ENCODE measurements at regions not wholly inside any gene's neighbourhood (a gene's known extent, or its start where the extent isn't known, plus 50 kb on each side); places are given as distances from the start of the nearest gene placed in this dataset.

DNA sequence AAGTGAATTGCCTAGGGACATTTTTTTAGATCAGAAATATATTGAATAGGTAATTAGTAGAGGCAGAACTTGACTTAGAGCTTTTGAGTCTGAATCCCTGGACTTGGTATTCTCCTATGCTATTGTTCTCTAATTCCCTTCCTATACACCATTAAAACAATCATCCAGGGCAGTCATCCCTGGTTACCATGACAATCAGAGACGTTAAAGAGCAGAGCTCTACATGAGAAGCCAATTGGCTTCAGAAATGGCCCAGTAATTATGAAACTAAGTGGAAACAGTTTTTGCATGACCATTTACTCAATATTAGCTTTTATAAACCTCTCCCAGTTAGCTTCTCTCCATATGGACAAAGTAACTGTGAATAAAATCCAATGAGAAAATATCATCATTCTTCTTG, 182.1 kb upstream of the TP63 start:
- H3K4me3 ChIP-seq: no peak overlapping the region
- H3K27ac ChIP-seq: no peak overlapping the region
- H3K9me3 ChIP-seq: no peaks in the 10 kb centered on the region
- no peak overlapping the region for H3K4me2 ChIP-seq
- no peak for TF ChIP-seq Cebpa-rat (IDR thresholded peaks at IDR 0.05)
- H3K9ac ChIP-seq: no peak overlapping the region
- H3K27me3 ChIP-seq: no peaks in the 10 kb centered on the region
- no peaks in the 10 kb centered on the region for H4K20me1 ChIP-seq
- H3K36me3 ChIP-seq: no peaks in the 10 kb centered on the region
- H3K4me1 ChIP-seq: no peaks in the 10 kb centered on the region

GRCh38 chr3:189455009-189455408, 176.2 kb upstream of the TP63 start:
- no peaks in the 10 kb centered on the region for H4K20me1 ChIP-seq
- no peaks in the 10 kb centered on the region for H3K36me3 ChIP-seq
- no peaks in the 10 kb centered on the region for H3K27me3 ChIP-seq
- H3K4me3 ChIP-seq: no peak overlapping the region
- H3K4me1 ChIP-seq: no peaks in the 10 kb centered on the region
- H3K4me2 ChIP-seq: no peak overlapping the region
- no peaks in the 10 kb centered on the region for H3K9me3 ChIP-seq
- H3K27ac ChIP-seq: no peak overlapping the region
- no peak for TF ChIP-seq Cebpa-rat (IDR thresholded peaks at IDR 0.05)
- no peak overlapping the region for H3K9ac ChIP-seq

DNA sequence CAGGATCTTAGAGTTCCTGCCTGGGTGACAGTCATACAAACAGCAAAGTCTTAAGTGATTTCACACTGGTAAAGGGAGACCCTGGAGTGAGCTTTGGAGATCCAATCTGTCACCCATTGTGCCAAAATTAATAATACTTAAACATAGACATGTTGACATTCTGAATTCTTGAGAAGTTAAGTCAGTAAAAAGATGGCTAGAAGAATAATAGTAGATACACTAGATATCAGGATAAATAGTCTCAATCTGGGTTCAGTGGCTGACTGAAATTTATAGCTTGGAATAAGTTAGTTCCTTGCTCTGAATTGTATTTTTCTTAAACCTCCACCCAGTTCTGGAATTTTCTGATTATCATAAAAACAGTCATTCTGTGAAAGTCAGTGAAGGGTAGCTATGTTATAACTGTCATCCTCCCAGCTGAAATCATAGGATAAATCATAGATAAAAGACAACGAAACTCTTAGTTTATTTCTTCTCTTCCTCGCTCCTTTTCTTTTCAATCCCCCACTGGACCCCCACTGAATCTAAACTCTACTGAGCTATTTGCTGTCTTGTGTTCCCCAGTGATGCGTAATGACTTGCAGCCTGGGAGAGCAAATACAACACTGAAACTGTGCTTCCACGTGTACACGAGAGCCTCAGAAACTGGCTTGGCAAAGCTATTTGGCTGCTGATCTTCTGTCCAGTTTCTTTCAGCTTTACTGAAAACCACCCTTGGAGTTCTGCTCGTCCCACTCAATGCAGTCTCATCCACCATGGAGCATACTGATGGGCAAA, 175.4 kb upstream of the TP63 start:
- TF ChIP-seq Cebpa-rat (IDR thresholded peaks at IDR 0.05): no peak
- H3K36me3 ChIP-seq: no peaks in the 10 kb centered on the region
- H3K4me2 ChIP-seq: no peak overlapping the region
- H3K4me3 ChIP-seq: no peak overlapping the region
- no peaks in the 10 kb centered on the region for H3K27me3 ChIP-seq
- H3K9me3 ChIP-seq: no peaks in the 10 kb centered on the region
- H4K20me1 ChIP-seq: no peaks in the 10 kb centered on the region
- H3K27ac ChIP-seq: no peak overlapping the region
- H3K9ac ChIP-seq: no peak overlapping the region
- no peaks in the 10 kb centered on the region for H3K4me1 ChIP-seq

GRCh38 chr3:189457201-189457607, 174.0 kb upstream of the TP63 start:
- TF ChIP-seq Cebpa-rat (IDR thresholded peaks at IDR 0.05): no peak
- no peaks in the 10 kb centered on the region for H3K9me3 ChIP-seq
- no peaks in the 10 kb centered on the region for H3K36me3 ChIP-seq

DNA sequence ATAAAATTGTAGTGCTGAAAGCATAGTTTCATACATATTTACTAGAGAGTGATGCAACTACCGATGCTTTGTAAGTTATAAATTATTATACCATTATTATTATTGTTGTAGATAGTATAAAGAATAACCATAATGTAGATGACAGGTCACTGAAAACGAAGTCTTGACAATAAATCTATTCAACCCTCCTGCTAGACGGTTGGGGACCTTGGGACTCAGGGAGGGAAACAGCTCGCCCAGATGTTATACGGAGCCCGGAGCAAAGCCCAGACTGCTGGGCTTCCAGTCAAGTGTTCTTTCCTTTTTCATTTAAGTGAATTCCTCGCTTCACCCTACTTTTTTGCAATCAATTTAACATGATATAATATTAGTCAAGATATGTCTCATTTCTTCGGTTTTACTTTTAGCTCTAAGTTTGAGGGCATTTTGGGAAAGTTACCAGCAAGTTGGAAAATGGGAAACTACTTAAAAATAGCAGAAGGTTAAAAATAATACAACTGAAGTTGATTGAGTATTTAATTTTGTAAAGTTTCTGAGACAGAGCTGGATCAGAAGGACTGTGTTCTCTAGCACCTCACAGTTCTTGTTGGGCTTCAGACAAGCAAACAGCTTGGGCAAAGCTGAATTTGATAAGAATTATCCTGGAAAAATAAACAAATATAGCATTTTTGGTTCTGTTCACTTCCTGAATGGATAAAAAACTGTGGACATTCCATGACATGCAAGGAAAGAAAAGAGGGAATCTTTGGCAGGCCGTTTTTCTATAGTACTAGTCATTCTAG, 173.4 kb upstream of the TP63 start:
- no peak for TF ChIP-seq Cebpa-rat (IDR thresholded peaks at IDR 0.05)
- Histone ChIP-seq H4K20me1 (no peaks in the 10 kb centered on the region), H3K9ac (no peak overlapping the region), H3K27ac (no peak overlapping the region), H3K4me2 (no peak overlapping the region), H3K4me3 (no peak overlapping the region), H3K9me3 (no peaks in the 10 kb centered on the region), H3K36me3 (no peaks in the 10 kb centered on the region), H3K27me3 (no peaks in the 10 kb centered on the region; the same call in 1 of the 2 replicates), H3K4me1 (no peaks in the 10 kb centered on the region)

More at GRCh38 chr3:189457201-189457607, 174.0 kb upstream of the TP63 start:
- Histone ChIP-seq H3K4me1 (no peaks in the 10 kb centered on the region), H3K4me3 (no peak overlapping the region), H4K20me1 (no peaks in the 10 kb centered on the region), H3K4me2 (no peak overlapping the region), H3K9ac (no peak overlapping the region), H3K27me3 (no peaks in the 10 kb centered on the region; the same call in 1 of the 2 replicates), H3K27ac (no peak overlapping the region)

GRCh38 chr3:189458528-189458927, 172.7 kb upstream of the TP63 start:
- Histone ChIP-seq H3K9me3 (no peaks in the 10 kb centered on the region), H3K27me3 (no peaks in the 10 kb centered on the region; the same call in 1 of the 2 replicates), H3K4me2 (no peak overlapping the region), H3K4me3 (no peak overlapping the region), H3K36me3 (no peaks in the 10 kb centered on the region), H3K4me1 (no peaks in the 10 kb centered on the region), H3K9ac (no peak overlapping the region), H3K27ac (no peak overlapping the region), H4K20me1 (no peaks in the 10 kb centered on the region)
- no peak for TF ChIP-seq Cebpa-rat (IDR thresholded peaks at IDR 0.05)

DNA sequence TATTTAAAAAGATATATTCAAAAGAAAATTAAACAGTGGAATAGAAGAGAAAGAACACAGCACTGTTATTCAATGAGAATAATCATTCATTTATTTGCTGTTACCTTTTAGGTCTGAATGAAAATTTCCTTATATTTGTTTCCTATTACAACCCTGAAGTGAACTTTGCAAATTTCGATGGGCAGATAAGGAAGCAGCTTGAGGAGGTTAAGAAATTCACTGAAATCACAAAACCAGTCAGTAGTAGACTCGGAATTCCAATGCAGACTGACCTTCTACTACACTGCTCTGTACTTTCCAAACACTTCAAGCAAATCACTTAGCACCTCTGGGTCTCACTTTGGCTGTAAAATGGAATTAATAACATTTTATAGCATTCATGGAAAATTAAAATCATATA, 172.0 kb upstream of the TP63 start:
- no peak overlapping the region for H3K4me2 ChIP-seq
- H3K4me3 ChIP-seq: no peak overlapping the region
- H3K9me3 ChIP-seq: no peaks in the 10 kb centered on the region
- no peak overlapping the region for H3K27ac ChIP-seq
- no peak for TF ChIP-seq Cebpa-rat (IDR thresholded peaks at IDR 0.05)
- no peaks in the 10 kb centered on the region for H3K36me3 ChIP-seq
- no peaks in the 10 kb centered on the region for H4K20me1 ChIP-seq
- H3K27me3 ChIP-seq: no peaks in the 10 kb centered on the region; the same call in 1 of the 2 replicates
- no peak overlapping the region for H3K9ac ChIP-seq
- no peaks in the 10 kb centered on the region for H3K4me1 ChIP-seq

- no peaks in the 10 kb centered on the region for H3K36me3 ChIP-seq
- H3K4me2 ChIP-seq: no peak overlapping the region
- H4K20me1 ChIP-seq: no peaks in the 10 kb centered on the region
- TF ChIP-seq Cebpa-rat (IDR thresholded peaks at IDR 0.05): no peak
- no peak overlapping the region for H3K4me3 ChIP-seq
- no peaks in the 10 kb centered on the region for H3K4me1 ChIP-seq
- H3K27me3 ChIP-seq: no peaks in the 10 kb centered on the region; the same call in 1 of the 2 replicates
- H3K9me3 ChIP-seq: no peaks in the 10 kb centered on the region
- H3K9ac ChIP-seq: no peak overlapping the region
- no peak overlapping the region for H3K27ac ChIP-seq
Observed at GRCh38 chr3:189460511-189460910, 170.7 kb upstream of the TP63 start.

DNA sequence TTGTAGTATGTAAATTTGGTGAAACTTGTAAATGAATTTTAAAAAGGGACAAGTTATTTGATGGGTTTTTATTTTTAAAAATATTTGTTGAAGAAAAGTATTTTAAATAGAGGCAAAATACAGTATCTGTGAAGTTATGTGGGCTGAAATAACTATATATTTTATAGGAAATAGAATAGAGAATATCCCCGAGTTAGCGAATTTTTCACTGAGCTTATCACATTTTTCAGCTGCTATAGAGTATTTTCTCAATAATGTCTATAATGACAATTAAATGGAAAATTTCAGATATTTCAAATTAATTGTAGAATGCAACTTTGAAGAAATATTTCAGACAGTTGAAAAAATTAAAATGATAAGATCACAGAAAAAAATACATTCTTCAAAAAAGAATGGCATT, 166.4 kb upstream of the TP63 start:
- no peaks in the 10 kb centered on the region; the same call in 1 of the 2 replicates for H3K27me3 ChIP-seq
- no peak overlapping the region for H3K27ac ChIP-seq
- H4K20me1 ChIP-seq: no peaks in the 10 kb centered on the region
- no peak overlapping the region for H3K9ac ChIP-seq
- no peaks in the 10 kb centered on the region for H3K4me1 ChIP-seq
- no peaks in the 10 kb centered on the region for H3K36me3 ChIP-seq
- no peak for TF ChIP-seq Cebpa-rat (IDR thresholded peaks at IDR 0.05)
- H3K4me3 ChIP-seq: no peak overlapping the region
- no peaks in the 10 kb centered on the region for H3K9me3 ChIP-seq
- no peak overlapping the region for H3K4me2 ChIP-seq

- H3K27me3 ChIP-seq: no peaks in the 10 kb centered on the region; the same call in 1 of the 2 replicates
Observed at GRCh38 chr3:189466004-189466403, 165.2 kb upstream of the TP63 start.

More at GRCh38 chr3:189466004-189466403, 165.2 kb upstream of the TP63 start:
- Histone ChIP-seq H3K27ac (no peak overlapping the region), H3K4me1 (no peaks in the 10 kb centered on the region), H3K9ac (no peak overlapping the region), H3K9me3 (no peaks in the 10 kb centered on the region), H3K36me3 (no peaks in the 10 kb centered on the region), H3K4me3 (no peak overlapping the region), H3K4me2 (no peak overlapping the region), H4K20me1 (no peaks in the 10 kb centered on the region)
- TF ChIP-seq Cebpa-rat (IDR thresholded peaks at IDR 0.05): no peak

Measured in BLaER1 (cell line).